Endothelial cell of umbilical vein (primary cell): ENCODE measurements at regions not wholly inside any gene's neighbourhood (a gene's known extent, or its start where the extent isn't known, plus 50 kb on each side); places are given as distances from the start of the nearest gene placed in this dataset.

Source experiments
- EZH2 ChIP-seq: IDR thresholded peaks from 2 replicates; pipeline ENCODE4 v1.6.1; 2012; ENCODE audit warnings: borderline replicate concordance, low read depth, mild to moderate bottlenecking, moderate library complexity, low read length, inconsistent platforms; ENCODE audit not compliant: severe bottlenecking
- FOS ChIP-seq: IDR thresholded peaks from 2 replicates; pipeline ENCODE4 v1.6.1; 2011; ENCODE audit warnings: mild to moderate bottlenecking, low read length, moderate library complexity, borderline replicate concordance; ENCODE audit not compliant: insufficient read depth
- GATA2 ChIP-seq: IDR thresholded peaks from 2 replicates; pipeline ENCODE4 v1.7.0; 2011; ENCODE audit warnings: low read depth, mild to moderate bottlenecking, moderate library complexity, mixed read lengths, low read length; ENCODE audit not compliant: insufficient read length, insufficient read depth
- POLR2A ChIP-seq: IDR thresholded peaks from 2 replicates; pipeline ENCODE4 v1.6.1; 2012; ENCODE audit warnings: low read depth, mild to moderate bottlenecking, control low read depth, low read length
- POLR2AphosphoS5 ChIP-seq: IDR thresholded peaks from 2 replicates; pipeline ENCODE4 v1.6.1; 2012; ENCODE audit warnings: low read depth, mild to moderate bottlenecking, control low read depth, low read length, moderate library complexity; ENCODE audit not compliant: insufficient read depth
- TF ChIP-seq, protein P1 (sequence below), 2 donors: IDR thresholded peaks; 1 replicate in 1 of 2; 2 replicates in 1 of 2; pipeline ENCODE4 v1.5.1; 2011; ENCODE audit warnings: low read length in 2 of 2, mild to moderate bottlenecking in 2 of 2, moderate library complexity in 2 of 2, control low read depth in 1 of 2, inconsistent platforms in 1 of 2, low read depth in 1 of 2; ENCODE audit not compliant: insufficient read depth in 1 of 2; ENCODE audit errors: extremely low read depth in 1 of 2

DNA sequence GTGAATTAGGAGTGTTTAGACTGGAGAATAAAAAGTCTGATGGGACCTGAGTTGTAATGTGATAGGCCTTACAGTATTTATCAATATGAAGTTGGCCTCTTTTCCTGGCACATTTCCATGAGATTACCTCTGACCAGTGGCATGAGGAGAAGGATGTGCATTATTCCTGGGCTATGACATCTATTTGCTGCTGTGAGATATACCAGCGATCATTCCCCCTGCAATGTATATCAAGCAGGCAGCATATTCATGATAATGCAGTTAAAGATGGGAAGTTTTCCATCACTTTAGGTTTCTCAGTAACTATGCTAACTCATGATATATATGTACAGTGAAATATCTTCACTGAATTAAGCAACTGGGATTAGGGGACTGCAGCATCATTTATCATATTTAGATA lies 142.8 kb upstream of the MBL2 start:
- TF ChIP-seq, protein P1, sequence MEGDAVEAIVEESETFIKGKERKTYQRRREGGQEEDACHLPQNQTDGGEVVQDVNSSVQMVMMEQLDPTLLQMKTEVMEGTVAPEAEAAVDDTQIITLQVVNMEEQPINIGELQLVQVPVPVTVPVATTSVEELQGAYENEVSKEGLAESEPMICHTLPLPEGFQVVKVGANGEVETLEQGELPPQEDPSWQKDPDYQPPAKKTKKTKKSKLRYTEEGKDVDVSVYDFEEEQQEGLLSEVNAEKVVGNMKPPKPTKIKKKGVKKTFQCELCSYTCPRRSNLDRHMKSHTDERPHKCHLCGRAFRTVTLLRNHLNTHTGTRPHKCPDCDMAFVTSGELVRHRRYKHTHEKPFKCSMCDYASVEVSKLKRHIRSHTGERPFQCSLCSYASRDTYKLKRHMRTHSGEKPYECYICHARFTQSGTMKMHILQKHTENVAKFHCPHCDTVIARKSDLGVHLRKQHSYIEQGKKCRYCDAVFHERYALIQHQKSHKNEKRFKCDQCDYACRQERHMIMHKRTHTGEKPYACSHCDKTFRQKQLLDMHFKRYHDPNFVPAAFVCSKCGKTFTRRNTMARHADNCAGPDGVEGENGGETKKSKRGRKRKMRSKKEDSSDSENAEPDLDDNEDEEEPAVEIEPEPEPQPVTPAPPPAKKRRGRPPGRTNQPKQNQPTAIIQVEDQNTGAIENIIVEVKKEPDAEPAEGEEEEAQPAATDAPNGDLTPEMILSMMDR (IDR thresholded peaks at IDR 0.05; ENCODE audit: extremely low read depth in 1 of 2, insufficient read depth in 1 of 2, low read depth in 1 of 2, low read length in 2 of 2), result no peak
- TF ChIP-seq GATA2 (no peak), EZH2 (no peak), POLR2A (no peak), POLR2AphosphoS5 (no peak), FOS (no peak)
